ENCODE measurements at regions not wholly inside any gene's neighbourhood (a gene's known extent, or its start where the extent isn't known, plus 50 kb on each side); places are given as distances from the start of the nearest gene placed in this dataset.

GRCh38 chr13:34046457-34046856 is 228.5 kb downstream of the RFC3 start:
- DNase-seq, result no peak

- DNase-seq, result no peak
Measured at GRCh38 chr13:34048652-34049051, 230.7 kb downstream of the RFC3 start.

GRCh38 chr13:34056733-34057258 is 238.8 kb downstream of the RFC3 start:
- no peak for DNase-seq

GRCh38 chr13:34064456-34065205 is 246.7 kb downstream of the RFC3 start:
- DNase-seq, result no peak

GRCh38 chr13:34065928-34066327 is 248.0 kb downstream of the RFC3 start:
- no peak for DNase-seq

- no peak for DNase-seq
Measured at GRCh38 chr13:34066344-34066743, 248.4 kb downstream of the RFC3 start.

GRCh38 chr13:34070006-34070405 is 252.1 kb downstream of the RFC3 start:
- DNase-seq, result no peak

GRCh38 chr13:34070544-34071303 is 252.8 kb downstream of the RFC3 start:
- no peak for DNase-seq

- no peak for DNase-seq
Measured at GRCh38 chr13:34076319-34076718, 258.4 kb downstream of the RFC3 start.

- no peak for DNase-seq
Measured at GRCh38 chr13:34076943-34077703, 259.2 kb downstream of the RFC3 start.

GRCh38 chr13:34078334-34078999 is 260.5 kb downstream of the RFC3 start:
- no peak for DNase-seq

- no peak for DNase-seq
Measured at GRCh38 chr13:34085204-34085603, 267.3 kb downstream of the RFC3 start.

GRCh38 chr13:34086281-34086680 is 268.3 kb downstream of the RFC3 start:
- DNase-seq, result no peak

- DNase-seq, result no peak
Measured at GRCh38 chr13:34087791-34088190, 269.8 kb downstream of the RFC3 start.

GRCh38 chr13:34103854-34104253 is 285.9 kb downstream of the RFC3 start:
- no peak for DNase-seq

- DNase-seq, result no peak
Measured at GRCh38 chr13:34104853-34105252, 286.9 kb downstream of the RFC3 start.

GRCh38 chr13:34107806-34108205 is 289.9 kb downstream of the RFC3 start:
- no peak for DNase-seq

GRCh38 chr13:34108410-34108809 is 290.5 kb downstream of the RFC3 start:
- DNase-seq, result no peak

GRCh38 chr13:34114581-34114980 is 296.6 kb downstream of the RFC3 start:
- no peak for DNase-seq

- DNase-seq, result no peak
Measured at GRCh38 chr13:34116651-34117050, 298.7 kb downstream of the RFC3 start.

- DNase-seq, result no peak
Measured at GRCh38 chr13:34124666-34125306, 306.8 kb downstream of the RFC3 start.

GRCh38 chr13:34127523-34127922 is 309.6 kb downstream of the RFC3 start:
- DNase-seq, result no peak

All from suppressor macrophage treated with lipopolysaccharide for 4 hours (primary cell).